Muscle of leg (tissue), 3 donors: ENCODE measurements at regions not wholly inside any gene's neighbourhood (a gene's known extent, or its start where the extent isn't known, plus 50 kb on each side); places are given as distances from the start of the nearest gene placed in this dataset.

Source experiments
- DNase-seq: peaks from one replicate; pipeline ENCODE4 v3.0.0; 2013
- H3K27ac ChIP-seq: one replicate; pipeline ENCODE4 v1.5.1; 2013; ENCODE audit warnings: mild to moderate bottlenecking, low read length, control low read depth
- H3K27me3 ChIP-seq: one replicate; pipeline ENCODE4 v1.6.1; 2013; ENCODE audit warnings: low read length; ENCODE audit not compliant: control insufficient read depth, insufficient read depth
- H3K36me3 ChIP-seq: one replicate; pipeline ENCODE4 v1.6.1; 2013; ENCODE audit warnings: low read length; ENCODE audit not compliant: control insufficient read depth, insufficient read depth
- H3K4me1 ChIP-seq: one replicate; pipeline ENCODE4 v1.6.1; 2013; ENCODE audit warnings: low read length; ENCODE audit not compliant: control insufficient read depth, insufficient read depth
- H3K4me3 ChIP-seq: one replicate; pipeline ENCODE4 v1.5.1; 2013; ENCODE audit warnings: low read length, control low read depth
- H3K9me3 ChIP-seq: replicated peaks from 2 replicates; pipeline ENCODE4 v1.6.1; 2013; ENCODE audit warnings: low read depth, low read length; ENCODE audit not compliant: control insufficient read depth
- WGBS: methylation state at CpG from one replicate; pipeline ENCODE4 v1.1.5; 2013; ENCODE audit warnings: missing lambda C conversion rate; ENCODE audit not compliant: insufficient coverage; 5-methylcytosine and 5-hydroxymethylcytosine counted together

- no CpG with 5 or more reads among the region's 1 CpG for WGBS
- H3K27ac ChIP-seq, result no peak overlapping the region
- H3K27me3 ChIP-seq, result no peaks in the 10 kb centered on the region
Observed at GRCh38 chr2:66814916-66815315, 380.0 kb downstream of the MEIS1 start.

DNA sequence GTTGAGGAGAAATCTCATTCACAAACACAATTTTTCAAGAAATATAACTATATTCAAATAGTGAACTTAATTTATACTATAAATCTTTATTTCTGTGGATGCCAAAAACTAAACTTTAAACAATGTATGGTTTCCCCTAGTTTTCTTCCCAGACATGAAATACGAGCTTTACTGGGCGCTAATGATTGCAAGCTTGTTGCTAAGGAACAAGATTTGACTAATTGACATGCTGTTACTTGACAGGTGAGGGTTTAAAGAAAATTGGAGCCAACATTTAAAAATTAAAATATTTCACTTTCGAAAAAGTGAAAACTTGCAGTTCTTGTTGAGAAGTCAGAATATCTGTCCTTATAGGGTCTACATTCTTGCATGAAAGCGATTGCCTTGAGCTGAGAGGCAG lies 381.0 kb downstream of the MEIS1 start:
- Histone ChIP-seq H3K27ac (no peak overlapping the region), H3K27me3 (no peaks in the 10 kb centered on the region), H3K4me3 (no peak overlapping the region), H3K36me3 (no peaks in the 10 kb centered on the region), H3K4me1 (no peaks in the 10 kb centered on the region), H3K9me3 (peaks cover 3% of the 10 kb centered on the region)
- WGBS, result no CpG with 5 or more reads among the region's 4 CpGs
- DNase-seq, result no peak

More at GRCh38 chr2:66814916-66815315, 380.0 kb downstream of the MEIS1 start:
- DNase-seq, result no peak
- Histone ChIP-seq H3K4me1 (no peaks in the 10 kb centered on the region), H3K36me3 (no peaks in the 10 kb centered on the region), H3K4me3 (no peak overlapping the region), H3K9me3 (peaks cover 3% of the 10 kb centered on the region)

DNA sequence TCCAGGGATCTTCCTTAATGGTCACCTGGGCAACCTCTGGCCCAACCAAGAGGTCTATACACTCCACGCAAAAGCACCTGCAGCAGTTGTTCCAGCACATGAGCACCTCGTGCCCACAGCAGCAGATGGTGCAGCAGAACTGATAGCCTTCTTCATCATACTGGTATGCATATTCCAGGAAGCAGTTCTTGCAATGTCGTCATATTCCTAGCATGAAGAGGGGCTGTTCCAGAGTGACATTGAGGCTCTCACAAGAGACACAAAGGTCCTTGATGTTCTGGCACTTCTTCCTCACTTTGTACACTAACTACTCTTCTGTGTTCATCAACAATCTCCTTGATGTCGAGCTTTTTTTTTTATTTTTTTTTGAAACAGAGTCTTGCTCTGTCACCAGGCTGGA lies 386.2 kb downstream of the MEIS1 start:
- no peak overlapping the region for H3K27ac ChIP-seq
- H3K36me3 ChIP-seq, result no peaks in the 10 kb centered on the region
- no peak for DNase-seq
- no peaks in the 10 kb centered on the region for H3K4me1 ChIP-seq
- 92% methylated on average over 4 of the region's 4 CpGs for WGBS
- peaks cover 3% of the 10 kb centered on the region for H3K9me3 ChIP-seq
- no peak overlapping the region for H3K4me3 ChIP-seq
- H3K27me3 ChIP-seq, result no peaks in the 10 kb centered on the region

GRCh38 chr2:66822186-66822585 lies 387.3 kb downstream of the MEIS1 start:
- H3K27ac ChIP-seq, result no peak overlapping the region
- H3K27me3 ChIP-seq, result no peaks in the 10 kb centered on the region
- no peak for DNase-seq
- no peaks in the 10 kb centered on the region for H3K4me1 ChIP-seq
- no peaks in the 10 kb centered on the region for H3K36me3 ChIP-seq
- 80% methylated on average over 3 of the region's 6 CpGs for WGBS
- H3K9me3 ChIP-seq, result peaks cover 3% of the 10 kb centered on the region
- H3K4me3 ChIP-seq, result no peak overlapping the region

GRCh38 chr2:66824926-66825325 lies 390.0 kb downstream of the MEIS1 start:
- H3K27me3 ChIP-seq, result no peaks in the 10 kb centered on the region
- no peak overlapping the region for H3K4me3 ChIP-seq
- H3K27ac ChIP-seq, result no peak overlapping the region
- H3K4me1 ChIP-seq, result no peaks in the 10 kb centered on the region
- DNase-seq, result no peak
- 82% methylated on average over 2 of the region's 3 CpGs for WGBS
- no peaks in the 10 kb centered on the region for H3K36me3 ChIP-seq
- no peaks in the 10 kb centered on the region for H3K9me3 ChIP-seq

- Histone ChIP-seq H3K27ac (no peak overlapping the region), H3K4me3 (no peak overlapping the region), H3K27me3 (no peaks in the 10 kb centered on the region), H3K36me3 (no peaks in the 10 kb centered on the region), H3K9me3 (no peaks in the 10 kb centered on the region), H3K4me1 (no peaks in the 10 kb centered on the region)
- 84% methylated on average over 3 of the region's 4 CpGs for WGBS
- no peak for DNase-seq
Observed at GRCh38 chr2:66827851-66828250, 392.9 kb downstream of the MEIS1 start.

GRCh38 chr2:66828876-66829275 lies 394.0 kb downstream of the MEIS1 start:
- Histone ChIP-seq H3K9me3 (no peaks in the 10 kb centered on the region), H3K36me3 (no peaks in the 10 kb centered on the region), H3K27ac (no peak overlapping the region), H3K27me3 (no peaks in the 10 kb centered on the region), H3K4me3 (no peak overlapping the region), H3K4me1 (no peaks in the 10 kb centered on the region)
- no peak for DNase-seq
- 62% methylated on average over 2 of the region's 3 CpGs for WGBS

GRCh38 chr2:66830881-66831280 lies 396.0 kb downstream of the MEIS1 start:
- Histone ChIP-seq H3K27me3 (no peaks in the 10 kb centered on the region), H3K9me3 (no peaks in the 10 kb centered on the region), H3K4me1 (no peaks in the 10 kb centered on the region), H3K27ac (no peak overlapping the region), H3K4me3 (no peak overlapping the region), H3K36me3 (no peaks in the 10 kb centered on the region)
- 33% methylated on average over 2 of the region's 3 CpGs for WGBS
- DNase-seq, result peak; percentile 61

DNA sequence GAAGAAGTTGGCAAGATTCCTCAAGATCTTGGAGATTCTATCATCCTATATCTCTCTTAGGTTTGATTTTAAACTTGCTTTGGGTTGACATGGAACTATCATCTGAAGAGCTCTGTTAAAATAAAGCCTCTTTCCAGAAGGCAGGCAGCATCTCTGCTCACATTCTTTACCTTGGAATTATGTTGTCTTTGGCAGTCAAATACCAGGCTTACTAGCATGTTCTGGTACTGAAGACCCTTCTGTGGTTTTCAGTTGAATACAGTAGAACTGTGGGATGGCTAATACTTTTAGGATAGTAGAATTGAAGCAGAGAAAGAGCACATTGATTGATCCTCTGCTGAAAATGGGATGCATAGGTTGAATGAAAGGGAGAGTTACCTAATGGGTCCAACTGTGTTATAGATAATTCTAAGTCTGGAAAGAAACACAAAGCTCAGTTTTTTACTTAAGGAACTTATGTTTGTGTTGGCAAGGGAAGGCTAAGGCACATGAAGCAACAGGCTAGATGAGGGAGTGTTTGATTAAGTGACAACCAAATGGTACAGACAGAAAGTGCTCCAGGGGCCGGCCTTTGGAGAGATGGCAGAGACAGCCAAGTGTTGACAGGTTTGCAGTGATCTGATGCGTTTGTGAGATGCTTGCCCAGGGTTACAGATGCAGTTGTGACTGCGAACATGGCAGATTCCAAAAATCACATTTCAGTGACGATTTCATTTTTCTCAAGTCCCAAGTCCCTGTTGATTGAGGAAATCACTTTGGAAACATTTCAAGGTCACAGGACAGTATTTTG lies 397.9 kb downstream of the MEIS1 start:
- Histone ChIP-seq H3K27ac (no peak overlapping the region), H3K4me3 (no peak overlapping the region), H3K4me1 (no peaks in the 10 kb centered on the region), H3K27me3 (no peaks in the 10 kb centered on the region), H3K9me3 (no peaks in the 10 kb centered on the region), H3K36me3 (no peaks in the 10 kb centered on the region)
- 63% methylated on average over 2 of the region's 4 CpGs for WGBS
- peak; percentile 46 for DNase-seq

DNA sequence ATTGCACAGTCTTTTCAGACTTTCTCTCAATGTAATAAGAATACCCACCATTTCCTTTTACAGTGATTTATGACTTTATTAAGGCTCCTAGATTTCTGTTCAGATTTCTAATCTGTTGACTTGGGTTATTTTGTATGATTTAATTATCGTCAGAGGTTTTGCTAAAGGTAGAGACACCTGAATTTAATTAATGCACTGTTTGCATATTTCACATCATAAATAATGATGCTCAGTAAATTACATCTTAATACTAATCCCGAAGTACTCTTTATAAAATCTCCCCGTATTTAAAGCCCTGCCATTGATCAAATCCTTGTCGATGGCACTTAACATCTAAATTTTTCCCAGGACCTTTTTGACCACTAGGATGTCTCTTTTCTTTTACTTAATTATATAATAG lies 399.9 kb downstream of the MEIS1 start:
- H3K36me3 ChIP-seq, result no peaks in the 10 kb centered on the region
- no peak overlapping the region for H3K27ac ChIP-seq
- H3K4me1 ChIP-seq, result no peaks in the 10 kb centered on the region
- no peaks in the 10 kb centered on the region for H3K9me3 ChIP-seq
- H3K4me3 ChIP-seq, result no peak overlapping the region
- H3K27me3 ChIP-seq, result no peaks in the 10 kb centered on the region
- DNase-seq, result no peak
- no CpG with 5 or more reads among the region's 4 CpGs for WGBS

DNA sequence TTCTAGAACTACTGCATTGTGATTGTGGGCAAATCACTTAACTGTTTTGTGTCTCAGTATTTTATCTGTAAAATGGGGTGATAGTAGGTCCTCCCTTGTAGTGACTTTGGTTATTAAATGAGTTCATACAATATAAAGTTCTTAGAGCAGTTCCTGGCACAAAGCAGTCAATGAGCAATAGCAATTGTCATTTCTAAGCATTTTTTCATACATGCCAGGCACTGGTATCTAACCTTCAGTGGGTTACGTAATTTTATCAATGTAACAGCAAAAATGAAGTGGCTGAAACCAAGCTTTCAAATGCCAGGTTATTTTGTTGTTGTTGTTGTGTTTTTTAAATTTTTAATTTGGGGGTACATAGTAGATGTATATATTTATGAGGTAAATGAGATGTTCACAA lies 401.9 kb downstream of the MEIS1 start:
- no CpG with 5 or more reads among the region's 1 CpG for WGBS
- DNase-seq, result no peak

More for the DNA sequence above, 401.9 kb downstream of the MEIS1 start:
- Histone ChIP-seq H3K27me3 (no peaks in the 10 kb centered on the region), H3K4me1 (no peaks in the 10 kb centered on the region), H3K27ac (no peak overlapping the region), H3K9me3 (no peaks in the 10 kb centered on the region), H3K36me3 (no peaks in the 10 kb centered on the region), H3K4me3 (no peak overlapping the region)
